HG03135 (cell line): ENCODE measurements at regions not wholly inside any gene's neighbourhood (a gene's known extent, or its start where the extent isn't known, plus 50 kb on each side); places are given as distances from the start of the nearest gene placed in this dataset.

Source experiments
- ATAC-seq: cut with Tn5 transposase; IDR thresholded peaks from one replicate; pipeline ENCODE4 v1.9.1; 2021; ENCODE audit warnings: mild to moderate bottlenecking, moderate library complexity; ENCODE audit not compliant: unreplicated experiment

GRCh38 chr10:78912361-78913218 lies 156.2 kb upstream of the ZMIZ1 start:
- ATAC-seq: no peak

GRCh38 chr10:78913219-78914059 lies 155.3 kb upstream of the ZMIZ1 start:
- no peak for ATAC-seq

GRCh38 chr10:78914060-78914378 lies 154.7 kb upstream of the ZMIZ1 start:
- no peak for ATAC-seq

GRCh38 chr10:78914502-78915189 lies 154.1 kb upstream of the ZMIZ1 start:
- ATAC-seq: no peak

GRCh38 chr10:78915190-78915518 lies 153.6 kb upstream of the ZMIZ1 start:
- ATAC-seq: no peak

GRCh38 chr10:78916227-78916626 lies 152.5 kb upstream of the ZMIZ1 start:
- ATAC-seq: no peak

- ATAC-seq: no peak
Observed at GRCh38 chr10:78919181-78919966, 149.4 kb upstream of the ZMIZ1 start.

- ATAC-seq: no peak
Observed at GRCh38 chr10:78920011-78920410, 148.8 kb upstream of the ZMIZ1 start.

GRCh38 chr10:78921895-78922294 lies 146.9 kb upstream of the ZMIZ1 start:
- ATAC-seq: no peak

- ATAC-seq: no peak
Observed at GRCh38 chr10:78923647-78924318, 145.0 kb upstream of the ZMIZ1 start.

GRCh38 chr10:78924319-78925003 lies 144.3 kb upstream of the ZMIZ1 start:
- ATAC-seq: no peak

GRCh38 chr10:78925275-78925674 lies 143.5 kb upstream of the ZMIZ1 start:
- no peak for ATAC-seq

- ATAC-seq: no peak
Observed at GRCh38 chr10:78925800-78926319, 142.9 kb upstream of the ZMIZ1 start.

- ATAC-seq: no peak
Observed at GRCh38 chr10:78927257-78927995, 141.3 kb upstream of the ZMIZ1 start.

- no peak for ATAC-seq
Observed at GRCh38 chr10:78928330-78928729, 140.4 kb upstream of the ZMIZ1 start.

- ATAC-seq: no peak
Observed at GRCh38 chr10:78929541-78929940, 139.2 kb upstream of the ZMIZ1 start.

GRCh38 chr10:78931321-78932053 lies 137.3 kb upstream of the ZMIZ1 start:
- no peak for ATAC-seq

GRCh38 chr10:78932054-78932386 lies 136.7 kb upstream of the ZMIZ1 start:
- no peak for ATAC-seq
